HG03196 (cell line): ENCODE measurements at regions not wholly inside any gene's neighbourhood (a gene's known extent, or its start where the extent isn't known, plus 50 kb on each side); places are given as distances from the start of the nearest gene placed in this dataset.
A peak's percentile ranks its signal among the peaks of the same experiment; 100 is the strongest.

Source experiments
- ATAC-seq: cut with Tn5 transposase; IDR thresholded peaks from one replicate; pipeline ENCODE4 v1.9.1; 2021; ENCODE audit not compliant: unreplicated experiment

DNA sequence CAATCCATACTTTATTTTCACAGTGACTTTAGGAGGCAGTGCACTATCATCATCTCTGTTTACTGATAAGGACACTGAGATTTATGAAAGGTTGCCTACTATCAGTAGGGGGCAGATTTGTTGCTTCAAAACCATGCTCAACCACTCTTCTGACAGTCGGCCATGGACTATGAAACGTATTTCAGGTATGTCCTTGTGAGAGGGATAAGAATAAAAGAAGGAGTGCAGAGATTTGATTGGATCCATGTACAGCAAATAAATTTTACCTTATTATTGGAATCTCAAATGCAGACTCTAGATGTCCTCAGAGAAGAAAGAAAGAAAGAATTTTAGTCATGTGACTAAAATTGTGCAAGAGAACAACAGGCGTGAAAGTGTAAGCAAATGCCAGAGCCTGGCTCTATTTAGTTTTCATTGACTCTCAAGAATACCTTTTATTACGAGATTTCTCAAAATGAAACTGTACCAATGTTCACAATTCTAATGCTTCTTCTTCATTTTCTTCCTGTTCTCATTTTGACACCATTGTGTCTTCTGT is 296.6 kb upstream of the RASA1 start:
- no peak for ATAC-seq

GRCh38 chr5:86974955-86975354 is 292.7 kb upstream of the RASA1 start:
- no peak for ATAC-seq

DNA sequence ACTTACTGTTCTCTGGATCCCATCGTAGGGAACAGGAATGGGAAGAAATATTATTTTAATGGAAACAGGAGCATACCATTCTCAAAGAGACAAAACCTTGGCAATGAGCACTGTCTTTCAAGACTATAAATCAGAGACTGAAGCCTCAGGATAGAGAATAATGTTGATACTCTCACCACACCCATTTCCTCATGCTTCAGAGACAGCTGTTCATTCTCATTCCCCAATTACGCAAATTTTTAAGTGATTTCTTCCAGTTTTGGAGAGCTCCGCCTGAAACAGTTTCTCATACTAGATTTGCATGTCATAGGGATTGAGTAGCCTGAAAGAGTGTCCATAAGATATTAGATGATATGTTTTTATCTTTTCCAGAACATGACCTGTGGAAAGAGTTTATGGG is 290.5 kb upstream of the RASA1 start:
- ATAC-seq, result no peak

DNA sequence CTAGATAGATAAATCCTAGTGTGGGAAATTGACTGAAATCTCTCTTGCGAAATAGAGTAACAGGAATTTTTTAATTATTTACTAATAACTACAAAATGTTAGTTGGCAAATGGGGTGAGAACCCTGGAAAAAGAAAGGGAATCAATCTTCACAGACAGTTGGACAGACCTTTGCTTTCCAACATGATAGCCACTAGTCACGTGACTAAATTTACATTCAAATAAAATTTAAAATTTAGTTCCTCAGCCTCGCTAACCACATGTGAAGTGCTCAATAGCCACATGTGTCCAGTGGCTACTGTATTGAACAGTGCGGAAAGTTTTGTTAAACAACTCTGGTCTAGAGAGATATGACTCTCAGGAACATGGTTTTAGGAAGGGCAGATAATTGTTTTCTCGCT is 289.9 kb upstream of the RASA1 start:
- ATAC-seq, result no peak

- peak; percentile 49 for ATAC-seq
These were observed 287.8 kb upstream of the RASA1 start for GRCh38 chr5:86979811-86980411.

GRCh38 chr5:86981898-86982297 is 285.8 kb upstream of the RASA1 start:
- no peak for ATAC-seq

DNA sequence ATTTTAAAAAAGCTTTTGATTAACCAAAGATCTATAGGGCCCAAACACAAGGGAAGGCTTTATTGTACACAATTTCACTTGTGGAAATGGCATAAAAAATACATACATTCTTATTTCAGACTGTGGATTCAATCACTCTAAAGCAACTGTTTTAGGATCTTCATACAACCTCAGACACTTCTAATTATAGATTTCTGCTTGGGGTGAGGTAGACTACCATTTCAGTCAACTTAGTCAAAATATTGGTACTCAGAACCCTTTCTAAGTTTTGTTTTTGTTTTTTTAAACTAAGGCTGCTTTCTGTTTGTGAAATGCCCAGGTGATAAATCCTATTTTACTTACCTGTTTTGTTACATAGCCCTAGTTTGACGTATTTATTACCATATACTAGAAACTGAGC is 284.5 kb upstream of the RASA1 start:
- ATAC-seq, result no peak

- ATAC-seq, result no peak
These were observed 280.8 kb upstream of the RASA1 start for GRCh38 chr5:86986837-86987236.

DNA sequence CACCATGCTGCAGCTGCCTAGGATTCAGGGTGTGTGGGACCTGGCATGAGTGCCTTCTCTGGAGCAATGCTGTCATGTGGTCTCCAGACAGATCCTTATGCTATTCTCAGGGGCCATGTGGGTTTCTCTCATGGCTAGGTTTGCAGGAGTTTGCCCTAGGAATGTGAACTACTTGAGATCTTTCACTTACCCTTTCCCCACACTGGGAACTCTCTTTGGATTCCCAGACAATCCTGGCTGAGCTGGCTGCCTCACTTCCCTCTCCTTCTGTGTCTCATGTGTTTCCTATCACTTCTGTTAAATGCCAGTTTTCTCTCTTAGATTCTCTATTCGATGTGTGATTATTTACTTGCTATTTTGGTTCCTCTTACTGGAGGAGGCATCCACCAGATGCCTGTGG is 270.2 kb upstream of the RASA1 start:
- no peak for ATAC-seq

- ATAC-seq, result no peak
These were observed 267.7 kb upstream of the RASA1 start for GRCh38 chr5:86999951-87000350.

DNA sequence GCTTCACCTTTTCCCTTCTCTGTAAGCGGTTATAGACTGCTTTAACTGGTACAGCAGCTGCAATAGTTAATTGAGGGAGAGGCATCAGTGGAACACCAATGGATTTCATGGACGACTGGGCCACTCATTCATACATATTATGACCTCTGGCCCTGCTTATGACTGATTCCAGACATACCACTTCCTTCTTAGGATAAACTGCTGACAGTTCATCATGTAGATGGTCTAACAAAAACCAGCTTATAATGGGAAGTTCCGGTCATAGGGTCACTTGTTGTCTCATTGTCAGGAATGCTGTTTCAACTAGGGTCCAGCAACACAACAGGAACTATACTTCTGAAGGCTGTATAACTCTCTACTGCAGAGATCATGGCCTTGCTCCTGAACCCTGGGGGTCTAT is 265.2 kb upstream of the RASA1 start:
- no peak for ATAC-seq

GRCh38 chr5:87004101-87004500 is 263.6 kb upstream of the RASA1 start:
- ATAC-seq, result no peak

GRCh38 chr5:87007737-87008136 is 259.9 kb upstream of the RASA1 start:
- ATAC-seq, result no peak

DNA sequence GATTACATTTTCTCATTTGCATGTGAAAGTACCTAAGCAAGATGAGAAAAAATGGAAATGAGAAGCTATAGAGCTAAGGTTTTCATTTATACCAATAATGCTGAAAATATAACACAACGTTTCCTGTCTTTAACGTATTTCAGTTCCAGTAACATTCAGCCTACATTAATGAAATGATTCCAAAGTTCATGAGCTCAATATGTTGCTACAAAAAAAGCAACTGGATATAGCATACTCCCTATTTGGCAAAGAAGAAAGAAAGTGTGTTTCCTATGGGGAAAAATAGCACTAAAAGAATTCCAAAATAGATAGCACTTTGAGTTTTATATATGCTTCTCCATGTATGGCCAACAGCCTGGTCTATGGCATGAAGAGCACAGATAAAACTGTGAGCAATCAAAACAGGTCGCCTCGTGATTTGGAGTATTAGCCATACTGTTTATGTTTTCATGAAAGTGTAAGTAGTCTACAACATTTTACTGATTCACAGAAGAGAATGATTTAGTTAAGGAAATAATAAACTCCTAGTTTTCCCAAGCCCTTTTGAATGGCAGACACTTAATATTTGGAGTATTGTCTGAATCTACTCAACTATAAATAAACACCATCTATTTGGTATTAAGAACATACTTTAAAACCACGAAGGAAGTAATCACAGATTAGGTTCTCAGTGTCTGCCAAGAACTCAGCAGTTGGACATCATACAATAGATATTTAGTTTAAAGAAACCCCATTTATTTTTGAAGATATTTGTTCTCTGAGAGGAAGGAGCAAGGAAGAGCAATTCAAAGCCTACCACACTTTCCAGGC is 258.7 kb upstream of the RASA1 start:
- no peak for ATAC-seq

- no peak for ATAC-seq
These were observed 256.9 kb upstream of the RASA1 start for GRCh38 chr5:87010736-87011135.

GRCh38 chr5:87015901-87016300 is 251.8 kb upstream of the RASA1 start:
- ATAC-seq, result no peak

GRCh38 chr5:87020099-87020934 is 247.4 kb upstream of the RASA1 start:
- ATAC-seq, result peak; percentile 92

DNA sequence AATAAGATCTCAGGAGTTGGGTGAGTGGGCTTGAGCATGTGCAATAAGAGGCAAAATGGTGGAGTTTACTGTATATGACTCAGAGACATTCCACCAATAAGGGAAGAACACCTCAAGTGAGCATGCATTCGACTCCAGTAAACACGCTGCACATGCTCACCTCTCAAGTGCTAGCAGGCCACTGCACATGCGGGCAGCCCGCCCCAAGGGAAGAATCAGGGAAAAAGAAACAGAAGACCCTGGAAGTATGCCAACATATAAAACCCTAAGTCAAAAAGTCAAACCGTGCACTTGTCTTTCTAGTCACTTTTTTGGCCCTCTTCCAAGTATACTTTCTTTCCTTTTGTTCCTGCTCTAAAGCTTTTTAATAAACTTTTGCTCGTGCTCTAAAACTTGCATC is 245.3 kb upstream of the RASA1 start:
- no peak for ATAC-seq

DNA sequence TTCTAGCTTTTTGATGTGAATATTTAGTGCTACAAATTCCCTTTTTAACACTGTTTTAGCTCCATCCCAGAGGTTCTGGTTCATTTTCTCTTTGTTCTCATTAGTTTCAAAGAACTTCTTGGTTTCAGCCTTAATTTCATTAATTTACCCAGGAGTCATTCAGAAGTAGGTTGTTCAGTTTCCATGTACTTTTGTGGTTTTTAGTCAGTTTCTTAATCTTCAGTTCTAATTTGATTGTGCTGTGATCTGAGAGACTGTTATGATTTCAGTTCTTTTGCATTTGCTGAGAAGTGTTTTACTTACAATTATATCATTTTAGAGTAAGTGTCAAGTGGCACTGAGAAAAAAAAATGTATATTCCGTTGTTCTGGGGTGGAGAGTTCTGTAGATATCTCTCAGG is 240.1 kb upstream of the RASA1 start:
- no peak for ATAC-seq

DNA sequence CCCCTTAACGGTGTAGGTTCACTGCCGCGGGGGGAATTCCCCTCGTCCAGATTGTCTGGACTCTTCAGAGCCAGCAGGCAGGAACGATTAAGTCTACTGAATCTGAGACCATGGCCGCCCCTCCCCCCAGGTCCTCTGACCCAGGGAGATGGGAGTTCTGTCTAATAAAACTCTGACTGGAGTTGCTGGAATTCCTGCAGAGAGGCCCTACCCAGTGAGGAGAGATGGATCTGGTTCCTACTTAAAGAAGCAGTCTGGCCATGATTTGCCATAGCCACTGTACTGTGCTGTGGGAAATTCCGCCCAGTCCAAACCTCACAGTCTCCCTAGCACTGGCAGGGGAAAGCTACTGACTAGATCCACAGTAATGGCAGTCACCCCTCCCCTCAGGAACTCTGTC is 237.7 kb upstream of the RASA1 start:
- ATAC-seq, result no peak

DNA sequence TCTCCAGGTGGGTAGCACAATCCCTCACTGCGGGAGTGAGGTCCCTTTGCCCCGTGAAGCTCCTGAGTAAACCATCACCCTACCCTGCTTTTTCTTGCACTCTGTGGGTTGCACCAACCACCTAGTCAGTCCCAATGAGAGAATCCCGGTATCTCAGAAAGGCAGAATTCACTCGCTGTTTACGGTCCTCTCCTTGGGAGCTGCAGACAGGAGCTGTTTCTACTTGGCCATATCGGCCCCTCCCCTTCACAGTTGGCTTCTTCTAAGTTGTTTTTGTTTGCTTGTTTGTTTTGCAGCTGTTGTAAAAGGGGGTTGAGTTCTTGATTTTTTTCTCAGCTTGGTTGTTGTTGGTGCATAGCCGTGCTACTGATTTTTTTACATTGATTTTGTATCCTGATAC is 237.0 kb upstream of the RASA1 start:
- no peak for ATAC-seq

- no peak for ATAC-seq
These were observed 233.1 kb upstream of the RASA1 start for GRCh38 chr5:87034557-87034956.
